ENCODE measurements at regions not wholly inside any gene's neighbourhood (a gene's known extent, or its start where the extent isn't known, plus 50 kb on each side); places are given as distances from the start of the nearest gene placed in this dataset.

GRCh38 chr5:160903551-160903950 is 51.5 kb upstream of the ATP10B start:
- TF ChIP-seq CTCF (IDR thresholded peaks at IDR 0.05) (no peak), POLR2A (IDR thresholded peaks at IDR 0.05) (no peak)

Measured in adrenal gland (tissue), 5 donors.